ENCODE measurements at regions not wholly inside any gene's neighbourhood (a gene's known extent, or its start where the extent isn't known, plus 50 kb on each side); places are given as distances from the start of the nearest gene placed in this dataset.
"Not testable (repeated sequence)": the region's sequence is repeated elsewhere in the genome, so short reads cannot be mapped to it uniquely, and the experiment has no call there.

DNA sequence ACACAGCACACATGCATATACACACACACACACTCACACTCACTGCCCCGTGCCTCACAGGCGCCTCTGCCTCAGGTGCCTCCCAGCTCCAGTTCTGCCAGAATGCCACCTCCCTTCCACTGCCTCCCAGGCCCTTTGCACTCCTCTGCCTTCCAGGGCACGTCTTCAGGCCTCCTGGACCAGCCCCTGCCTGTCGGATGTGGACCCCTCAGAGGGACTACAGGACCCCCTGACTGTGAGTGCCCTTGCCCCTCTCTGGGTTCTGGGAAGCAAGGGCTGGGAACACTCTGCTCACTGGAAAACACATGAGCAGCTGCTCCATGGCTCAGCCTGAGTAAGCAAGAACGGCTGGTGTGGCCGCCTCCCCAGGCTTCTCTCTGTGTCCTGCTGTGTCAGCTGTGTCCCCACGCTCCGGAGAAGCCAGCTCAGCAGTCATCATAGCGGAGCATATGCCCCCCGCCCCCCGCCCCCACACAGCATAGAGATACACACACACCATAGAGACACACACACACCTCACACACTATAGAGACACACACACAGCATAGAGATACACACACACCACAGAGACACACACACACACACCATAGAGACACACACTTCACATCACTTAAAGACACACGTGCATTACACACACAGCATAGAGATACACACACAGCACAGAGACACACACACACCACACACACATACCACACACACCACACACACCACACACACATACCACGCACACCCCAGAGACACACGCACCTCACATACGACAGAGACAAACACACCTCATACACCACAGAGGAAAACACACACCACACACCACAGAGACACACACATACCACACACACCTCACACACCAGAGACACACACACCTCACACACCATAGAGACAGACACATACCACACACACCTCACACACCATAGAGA is 271.3 kb downstream of the CYRIA start:
- DNase-seq (ENCODE audit: low read depth, low spot score), result no peak

DNA sequence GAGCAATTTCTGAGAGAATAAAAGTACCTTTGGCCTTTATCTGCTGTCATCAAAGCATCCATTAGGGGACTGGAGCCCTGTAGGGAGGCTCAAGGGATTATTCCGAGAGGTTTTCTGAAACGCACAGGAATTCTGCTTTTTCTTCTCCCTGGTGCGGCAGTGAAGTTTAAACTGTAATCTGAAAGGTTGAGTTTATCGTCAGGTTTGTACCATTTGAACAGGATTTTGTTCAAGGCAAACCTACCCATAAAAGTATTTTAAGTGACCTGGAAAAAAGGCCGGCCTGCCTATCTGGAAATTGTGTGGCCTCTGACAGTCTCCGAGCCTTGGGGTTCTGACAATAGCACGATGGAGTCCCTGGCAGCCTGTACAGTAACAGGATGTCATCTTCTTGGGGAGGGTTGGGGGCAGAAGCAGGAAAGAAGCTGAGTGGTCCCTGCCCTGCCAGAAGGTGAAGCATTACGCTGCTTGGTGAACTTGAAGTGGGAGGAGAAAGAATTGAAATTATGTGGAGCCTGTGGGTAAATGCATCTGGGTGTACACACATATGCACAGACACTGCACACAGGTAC is 272.0 kb downstream of the CYRIA start:
- no peak for DNase-seq (ENCODE audit: low read depth, low spot score)

DNA sequence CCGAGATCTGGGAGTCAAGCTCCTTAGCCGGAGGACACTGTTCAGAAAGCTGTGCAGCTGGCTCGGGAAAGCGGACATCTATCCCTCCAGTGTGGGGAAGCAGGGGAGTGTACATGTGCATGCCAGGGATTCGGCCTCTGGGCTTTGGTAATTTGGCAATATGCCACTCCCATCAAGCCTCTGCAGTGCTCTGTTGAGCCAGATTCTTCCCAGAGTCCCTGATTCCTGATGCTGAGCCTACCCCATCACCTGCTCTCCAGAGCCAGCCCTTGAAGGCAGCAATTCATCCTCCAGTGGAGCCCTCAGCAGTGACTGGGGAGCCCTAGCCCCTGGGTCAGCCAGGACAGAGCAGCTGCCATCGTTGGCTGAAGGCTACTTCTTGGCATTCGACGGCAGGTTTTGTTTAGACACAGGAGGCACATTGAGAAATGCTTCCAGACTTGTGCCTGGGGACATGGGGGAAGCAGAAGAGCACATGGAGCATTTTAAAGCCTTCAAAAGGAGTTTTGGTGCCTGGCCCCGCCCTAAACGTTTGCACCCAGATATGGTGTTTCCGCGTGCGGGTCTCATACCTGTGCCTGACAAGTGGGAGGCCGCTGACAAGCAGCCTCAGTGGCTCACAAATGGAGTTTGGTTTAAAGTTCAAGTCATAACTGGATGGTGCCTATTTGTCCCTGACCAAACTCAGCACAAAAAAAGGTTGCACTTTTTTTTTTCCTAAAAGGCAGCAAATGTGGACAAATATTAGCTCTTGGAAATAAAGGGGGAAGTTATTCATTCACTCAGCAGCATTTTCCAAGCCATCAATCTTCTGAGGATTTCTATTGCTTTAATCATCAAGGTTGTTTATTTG is 272.8 kb downstream of the CYRIA start:
- DNase-seq (ENCODE audit: low read depth, low spot score), result no peak

DNA sequence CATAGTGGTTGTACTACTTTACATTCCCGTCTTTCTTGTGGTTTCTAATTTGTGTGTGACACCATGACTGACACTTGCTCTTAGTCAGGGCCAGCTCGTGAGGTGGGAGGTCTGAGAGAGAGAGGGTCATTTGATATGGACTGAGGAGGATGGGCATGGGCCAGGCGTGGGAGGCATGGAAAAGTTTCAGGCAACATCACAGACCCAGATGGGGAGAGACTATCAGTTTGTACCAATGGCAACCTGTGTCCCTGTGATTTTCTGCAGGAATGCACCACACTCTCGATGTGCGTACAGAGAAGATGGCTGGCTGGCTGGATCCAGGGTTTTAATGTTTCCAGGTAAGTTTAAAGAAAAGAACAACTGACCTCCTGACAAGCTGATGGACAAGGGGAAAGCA is 273.6 kb downstream of the CYRIA start:
- DNase-seq (ENCODE audit: low read depth, low spot score), result no peak

DNA sequence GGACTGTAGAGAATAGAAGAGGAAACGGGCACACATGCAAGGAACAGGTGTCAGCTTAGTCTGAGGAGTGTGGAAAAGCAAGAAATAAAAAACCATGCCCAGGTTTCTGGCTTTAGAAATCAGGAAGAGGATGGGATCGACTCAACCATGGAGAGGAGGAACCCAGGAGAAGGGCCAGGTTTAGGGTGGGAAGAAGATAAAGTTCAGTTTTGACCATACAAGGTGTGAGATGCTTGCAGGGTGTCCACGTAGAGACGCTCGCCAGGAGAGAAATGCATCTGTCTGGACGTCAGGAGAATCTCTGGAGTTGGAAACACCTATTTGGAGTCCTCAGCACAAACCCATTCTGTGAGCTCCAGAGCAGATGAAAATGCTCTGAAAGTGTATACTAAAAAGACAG is 275.1 kb downstream of the CYRIA start:
- DNase-seq (ENCODE audit: low read depth, low spot score), result no peak

DNA sequence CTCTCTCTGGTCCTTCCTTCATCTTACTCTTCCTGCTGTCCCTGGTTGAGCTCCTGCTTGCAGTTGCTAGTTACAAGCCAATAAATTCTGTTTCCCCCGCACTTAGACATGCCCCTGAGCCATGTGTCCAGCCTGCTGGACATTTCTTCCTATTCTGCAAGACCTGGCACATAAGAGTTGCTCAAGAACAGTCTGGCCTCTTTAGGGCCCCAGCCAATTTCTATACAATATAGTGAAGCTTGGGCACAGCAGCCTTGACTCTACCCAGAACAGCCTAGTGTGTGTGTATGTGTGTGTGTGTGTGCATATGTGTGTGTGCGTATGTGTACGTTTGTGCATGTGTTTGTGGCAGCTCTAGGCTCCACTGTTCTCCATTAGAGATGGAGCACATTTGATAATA is 276.0 kb downstream of the CYRIA start:
- DNase-seq (ENCODE audit: low read depth, low spot score), result no peak

DNA sequence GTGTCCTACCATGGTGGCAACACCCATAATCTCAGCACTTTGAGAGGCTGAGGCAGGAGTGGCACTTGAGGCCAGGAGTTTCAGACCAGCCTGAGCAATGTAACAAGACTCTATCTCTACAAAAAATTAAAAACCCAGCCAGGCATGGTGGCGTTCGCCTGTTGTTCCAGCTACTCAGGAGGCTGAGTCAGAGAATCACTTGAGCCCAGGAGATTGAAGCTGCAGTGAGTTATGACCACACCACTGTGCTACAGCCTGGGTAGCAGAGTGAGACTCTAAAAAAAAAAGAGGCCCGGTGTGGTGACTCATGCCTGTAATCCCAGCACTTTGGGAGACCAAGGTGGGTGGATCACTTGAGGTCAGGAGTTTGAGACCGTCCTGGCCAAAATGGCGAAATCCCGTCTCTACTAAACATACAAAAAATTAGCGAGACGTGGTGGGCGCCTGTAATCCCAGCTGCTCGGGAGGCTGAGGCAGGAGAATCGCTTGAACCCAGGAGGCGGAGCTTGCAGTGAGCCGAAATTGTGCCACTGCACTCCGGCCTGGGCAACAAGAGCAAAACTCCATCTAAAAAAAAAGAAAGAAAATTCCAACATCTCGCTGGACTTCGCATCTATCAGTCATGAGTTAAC is 277.3 kb downstream of the CYRIA start:
- not testable (repeated sequence) for DNase-seq (ENCODE audit: low read depth, low spot score)

DNA sequence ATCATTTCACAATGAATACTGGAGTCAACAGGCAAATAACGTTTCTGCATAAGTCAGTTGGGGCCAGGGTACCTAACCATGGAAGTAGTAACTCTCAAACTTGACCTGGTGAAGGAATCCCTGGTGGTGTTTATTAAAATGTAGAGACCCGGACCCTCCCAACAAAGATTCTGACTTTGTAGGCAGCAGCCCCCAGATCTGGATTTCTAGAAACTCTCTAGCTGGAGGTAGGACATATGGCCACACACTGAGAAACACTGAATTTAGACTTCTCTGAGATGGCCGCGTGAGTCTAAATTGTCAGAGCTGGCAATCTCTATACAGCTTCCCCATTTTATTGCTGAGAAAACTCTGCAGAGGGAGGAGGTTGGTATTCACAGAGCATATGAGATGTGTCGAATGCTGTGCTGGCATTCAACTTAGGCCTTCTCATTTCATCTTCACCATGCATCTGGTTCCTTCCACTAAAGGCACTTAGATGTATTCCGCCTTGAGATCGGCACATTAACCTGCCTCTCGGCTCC is 278.1 kb downstream of the CYRIA start:
- no peak for DNase-seq (ENCODE audit: low read depth, low spot score)

DNA sequence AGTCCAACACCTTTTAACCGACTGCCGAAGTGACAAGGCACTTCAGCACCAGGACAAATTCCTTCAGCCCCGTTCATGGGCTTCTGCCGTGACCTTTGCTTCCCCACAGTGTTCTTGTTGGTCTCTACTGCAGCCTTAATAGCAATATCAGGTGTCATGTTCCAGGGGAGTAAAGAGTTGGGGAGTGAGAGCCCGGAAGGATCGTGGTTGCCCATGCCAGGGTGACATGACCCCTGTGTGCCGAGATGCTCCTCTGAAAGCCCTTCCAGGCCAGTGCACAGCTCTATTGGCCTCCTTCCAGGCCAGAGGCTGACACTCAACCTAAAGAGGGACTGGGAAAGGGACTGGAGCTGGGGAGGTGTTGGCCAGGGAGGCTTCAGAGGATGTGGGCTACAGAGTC is 279.2 kb downstream of the CYRIA start:
- DNase-seq (ENCODE audit: low read depth, low spot score), result no peak

DNA sequence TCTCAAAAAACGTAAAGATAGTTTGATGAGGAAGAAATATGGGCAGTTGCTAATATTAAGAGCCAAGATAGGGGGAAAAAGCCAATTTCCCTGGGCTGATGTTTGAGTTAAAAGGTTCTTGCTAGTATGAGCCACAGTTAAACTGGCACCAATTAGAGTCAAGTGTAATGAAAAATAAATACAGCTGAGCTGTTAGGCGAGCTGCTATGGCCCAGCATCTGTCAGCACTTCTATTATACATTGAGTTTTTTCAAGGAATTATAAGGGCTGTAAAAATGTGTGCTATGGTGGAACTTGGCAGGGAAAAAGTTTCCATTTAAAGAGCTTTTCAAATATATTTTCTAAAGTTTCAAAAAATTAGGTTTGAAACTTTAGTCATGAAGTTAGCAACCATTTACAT is 279.6 kb downstream of the CYRIA start:
- no peak for DNase-seq (ENCODE audit: low read depth, low spot score)

DNA sequence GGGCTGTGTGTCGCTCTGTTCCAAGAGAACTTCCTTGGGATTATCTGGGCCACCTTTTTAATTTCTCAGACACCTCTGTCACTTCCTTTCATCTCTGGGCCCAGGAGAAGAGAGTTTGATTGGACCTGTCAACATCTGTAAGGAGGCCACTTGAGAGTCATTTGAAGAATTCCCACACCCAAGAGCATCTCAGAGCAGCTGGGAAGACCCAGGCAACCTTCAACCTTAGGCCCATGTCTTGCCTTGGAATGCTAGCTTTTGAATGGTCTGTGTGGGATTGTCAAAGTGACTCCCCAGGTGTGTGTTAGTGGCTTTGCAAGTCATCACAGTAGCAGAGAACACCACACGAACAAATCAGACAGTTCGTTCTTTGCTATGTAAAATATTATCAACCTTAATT is 280.3 kb downstream of the CYRIA start:
- no peak for DNase-seq (ENCODE audit: low read depth, low spot score)

DNA sequence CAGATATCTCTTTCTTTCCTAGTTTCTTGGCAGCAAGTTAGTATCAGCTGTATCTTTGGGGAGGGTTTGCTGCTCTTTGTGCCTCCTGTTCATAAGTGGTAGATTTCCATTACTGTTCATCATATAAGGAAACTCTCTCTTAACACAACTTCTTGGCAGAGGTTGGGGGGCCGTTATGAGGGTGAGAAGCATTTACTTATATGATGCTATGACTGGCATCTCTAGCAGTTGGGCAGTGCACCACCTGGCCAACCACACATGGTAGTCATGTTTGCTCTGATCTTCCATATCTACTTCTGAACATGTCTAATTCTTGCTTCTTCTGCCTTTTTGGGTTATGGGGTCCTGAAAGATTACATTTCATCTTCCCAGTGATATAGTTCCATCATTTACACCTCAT is 282.2 kb downstream of the CYRIA start:
- no peak for DNase-seq (ENCODE audit: low read depth, low spot score)

DNA sequence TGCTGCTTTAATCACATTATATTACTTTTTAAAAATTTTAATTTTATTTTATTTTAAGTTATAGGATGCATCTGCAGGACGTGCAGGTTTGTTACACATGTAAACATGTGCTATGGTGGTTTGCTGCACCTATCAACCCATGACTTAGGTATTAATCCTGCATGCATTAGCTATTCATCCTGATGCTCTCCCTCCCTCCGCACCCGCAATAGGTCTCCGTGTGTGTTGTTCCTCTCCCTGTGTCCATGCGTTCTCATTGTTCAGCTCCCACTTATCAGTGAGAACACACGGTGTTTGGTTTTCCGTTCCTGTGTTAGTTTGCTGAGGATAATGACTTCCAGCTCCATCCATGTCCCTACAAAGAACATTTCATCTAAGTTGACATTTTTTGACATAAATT is 283.2 kb downstream of the CYRIA start:
- no peak for DNase-seq (ENCODE audit: low read depth, low spot score)

DNA sequence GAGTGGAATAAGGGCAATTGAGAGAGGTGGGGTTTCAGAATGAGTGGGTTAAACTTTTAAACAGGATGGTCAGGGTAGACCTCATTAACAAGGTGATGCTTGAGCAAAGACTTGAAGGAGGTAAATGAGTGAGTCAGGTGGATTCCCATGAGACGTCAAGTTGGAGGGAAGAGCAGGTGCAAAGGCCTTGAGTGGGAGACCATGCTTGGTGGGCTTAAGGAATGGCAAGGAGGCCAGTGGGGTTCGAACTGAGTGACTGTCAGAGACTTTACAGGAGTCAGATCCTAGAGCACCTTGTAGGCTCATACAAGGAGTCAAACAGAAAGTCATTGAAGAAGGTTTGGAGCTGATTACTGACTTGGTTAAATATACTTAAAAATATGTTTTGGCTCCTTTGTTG is 284.1 kb downstream of the CYRIA start:
- DNase-seq (ENCODE audit: low read depth, low spot score), result no peak

DNA sequence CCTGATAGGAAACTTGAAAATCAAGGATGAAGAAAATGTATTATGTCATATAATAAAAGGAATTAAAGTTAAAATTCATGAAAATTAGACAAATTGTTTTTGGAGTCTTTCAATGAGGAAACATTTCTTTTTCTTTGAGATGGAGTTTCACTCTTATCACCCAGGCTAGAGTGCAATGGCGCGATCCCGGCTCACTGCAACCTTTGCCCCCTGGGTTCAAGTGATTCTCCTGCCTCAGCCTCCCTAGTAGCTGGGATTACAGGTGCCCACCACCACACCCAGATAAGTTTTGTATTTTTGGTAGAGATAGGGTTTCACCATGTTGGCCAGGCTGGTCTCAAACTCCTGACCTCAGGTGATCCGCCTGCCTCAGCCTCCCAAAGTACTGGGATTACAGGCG is 285.7 kb downstream of the CYRIA start:
- not testable (repeated sequence) for DNase-seq (ENCODE audit: low read depth, low spot score)

DNA sequence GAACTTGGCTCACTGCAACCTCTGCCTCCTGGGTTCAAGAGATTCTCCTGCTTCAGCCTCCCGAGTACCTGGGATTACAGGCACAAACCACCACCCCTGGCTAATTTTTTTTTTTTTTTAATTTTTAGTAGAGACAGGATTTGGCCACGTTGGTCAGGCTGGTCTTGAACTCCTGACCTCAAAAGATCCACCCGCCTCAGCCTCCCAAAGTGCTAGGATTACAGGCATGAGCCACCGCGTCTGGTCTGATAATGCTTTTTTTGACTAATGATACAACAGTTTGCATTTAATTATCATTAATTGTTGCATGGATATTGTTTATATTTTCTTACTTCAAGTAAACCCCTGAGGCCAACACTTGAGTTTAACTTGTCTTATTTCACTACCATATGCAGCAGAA is 286.6 kb downstream of the CYRIA start:
- not testable (repeated sequence) for DNase-seq (ENCODE audit: low read depth, low spot score)

DNA sequence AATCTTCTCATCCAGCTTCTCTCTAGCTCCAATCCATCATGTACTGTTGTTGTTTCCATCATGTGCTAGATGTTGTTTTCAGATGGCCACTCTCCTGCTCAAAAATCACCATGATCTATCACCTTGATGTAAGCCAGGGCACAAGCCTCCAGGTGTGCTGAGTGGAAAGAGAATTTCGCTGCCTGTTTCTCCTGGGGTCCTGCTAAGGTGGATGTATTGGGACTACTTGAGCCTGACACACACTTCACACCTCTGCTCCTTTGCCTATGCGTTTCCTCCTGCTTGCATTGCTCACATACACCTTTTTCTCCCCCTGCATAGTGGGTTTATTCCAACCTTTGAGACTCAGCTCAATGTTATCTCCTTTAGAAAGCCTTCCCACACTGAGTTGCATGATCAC is 287.6 kb downstream of the CYRIA start:
- DNase-seq (ENCODE audit: low read depth, low spot score), result no peak

DNA sequence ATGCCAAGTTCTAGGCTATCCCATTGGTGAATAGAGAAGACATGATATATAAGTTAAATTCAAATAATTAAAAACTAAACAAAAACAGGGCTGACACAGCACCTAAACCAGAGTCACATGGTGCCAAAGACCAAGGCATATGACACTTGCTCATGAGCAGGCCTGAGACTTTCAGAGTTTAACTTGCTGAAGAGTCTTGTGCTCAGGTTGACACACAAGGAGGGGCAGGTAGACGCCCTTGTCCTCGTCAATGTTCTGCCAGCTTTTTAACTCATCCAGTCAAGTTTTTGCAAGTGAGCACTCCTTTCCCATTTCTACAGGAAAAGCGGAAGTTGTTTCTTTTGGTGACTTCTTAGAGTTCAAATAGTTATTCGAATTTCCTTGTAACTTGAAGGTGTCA is 289.7 kb downstream of the CYRIA start:
- DNase-seq (ENCODE audit: low read depth, low spot score), result no peak

DNA sequence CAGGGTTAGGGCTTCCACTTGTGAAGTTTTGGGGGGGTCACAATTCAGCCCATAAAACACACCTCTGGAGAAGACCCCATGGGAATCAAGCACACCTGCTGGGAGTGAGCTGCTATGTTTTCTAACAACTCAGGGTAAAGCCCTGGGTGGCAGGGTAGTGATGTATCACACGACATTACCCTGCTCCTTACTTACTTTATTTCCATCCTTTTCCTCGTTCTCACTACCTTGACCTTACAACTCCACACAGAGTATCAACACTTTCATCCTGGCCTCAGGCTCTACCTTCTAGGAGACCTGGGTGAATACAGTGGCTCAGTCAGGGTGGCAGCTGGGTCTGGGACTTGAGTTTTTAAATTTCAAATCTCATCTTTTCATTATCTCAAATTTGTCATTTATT is 290.3 kb downstream of the CYRIA start:
- DNase-seq (ENCODE audit: low read depth, low spot score), result no peak

DNA sequence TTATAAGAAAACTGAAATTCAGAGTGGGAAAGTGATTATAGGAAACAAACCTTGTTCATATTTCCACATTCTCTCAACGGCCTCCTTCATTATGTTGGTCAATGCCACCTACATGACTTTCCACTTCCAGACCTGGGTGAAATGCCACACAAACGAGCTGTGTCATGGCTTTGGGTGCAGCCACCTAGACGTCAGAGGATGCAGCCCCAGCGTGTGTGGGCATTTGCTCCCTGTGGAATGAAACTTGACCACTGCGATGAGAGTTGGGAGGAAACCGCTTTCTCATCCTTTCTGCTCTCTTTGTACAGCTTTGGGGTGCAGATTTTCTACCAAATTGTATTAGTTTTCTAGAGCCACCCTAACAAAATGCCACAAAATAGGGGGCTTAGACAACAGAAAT is 291.0 kb downstream of the CYRIA start:
- DNase-seq (ENCODE audit: low read depth, low spot score), result no peak

DNA sequence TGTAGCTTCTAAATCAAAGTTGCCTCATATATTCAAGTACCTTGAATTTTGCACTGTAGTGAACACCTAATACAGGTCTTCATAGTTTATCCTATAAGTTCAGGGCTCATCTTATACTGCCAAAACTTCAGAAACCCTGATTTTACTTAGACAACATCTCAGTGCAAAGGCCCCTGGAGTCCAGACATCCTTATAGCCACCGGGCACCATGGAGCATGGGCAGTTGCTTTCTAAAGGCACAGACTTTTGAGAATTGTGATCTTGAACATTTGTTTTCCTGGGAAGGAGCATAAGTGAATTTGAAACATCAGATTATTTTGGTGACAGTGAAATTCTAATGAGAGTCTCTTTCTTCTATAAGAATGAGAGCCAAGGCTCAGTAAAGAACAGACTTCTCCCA is 292.3 kb downstream of the CYRIA start:
- DNase-seq (ENCODE audit: low read depth, low spot score), result no peak

DNA sequence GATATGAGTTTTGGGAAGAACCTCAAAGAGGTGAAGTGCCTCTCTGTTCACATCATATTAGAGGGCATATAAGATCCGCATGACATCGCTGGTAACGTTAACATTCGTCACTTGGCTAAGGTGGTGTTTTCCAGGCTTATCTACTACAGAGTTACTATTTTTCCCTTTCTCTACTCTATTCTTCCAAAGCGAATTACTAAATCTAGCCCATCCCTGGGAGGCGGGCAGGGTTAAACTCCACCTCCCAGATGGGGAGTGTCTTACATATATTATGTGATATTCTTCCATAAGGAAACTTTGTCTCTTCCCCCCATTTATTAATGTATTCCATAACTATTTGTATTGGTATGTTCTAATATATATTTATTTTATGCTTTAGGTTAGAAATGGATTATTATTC is 293.9 kb downstream of the CYRIA start:
- DNase-seq (ENCODE audit: low read depth, low spot score), result no peak

Measured in iPS DF 19.7 (cell line).